WTC11 (cell line): ENCODE measurements at regions not wholly inside any gene's neighbourhood (a gene's known extent, or its start where the extent isn't known, plus 50 kb on each side); places are given as distances from the start of the nearest gene placed in this dataset.
"Not testable (repeated sequence)": the region's sequence is repeated elsewhere in the genome, so short reads cannot be mapped to it uniquely, and the experiment has no call there.

ENCODE experiments used
- ATAC-seq: fragments of 200-7000 bp; cut with Tn5 transposase; 2 replicates; pipeline ENCODE4 v1.10.0; 2021; ENCODE audit warnings: mild to moderate bottlenecking, moderate library complexity
- CTCF ChIA-PET: fragments of 300-600 bp; sonication (Branson Sonifier 250); formaldehyde crosslinking; loops from one replicate; lab custom pipeline; 2021; ENCODE audit warnings: antibody characterized with exemption; lab: Charles Lee
- POLR2A ChIA-PET: fragments of 350-600 bp; sonication (Branson Sonifier 250); formaldehyde crosslinking; loops from one replicate; lab custom pipeline; 2021; ENCODE audit warnings: antibody characterized with exemption; lab: Charles Lee
- DNase-seq: peaks from one replicate; pipeline ENCODE4 v3.0.0; 2021; ENCODE audit warnings: low spot score
- H3K27ac Mint-ChIP-seq: 2 replicates; pipeline ENCODE4 v1.8.0; 2021; ENCODE audit warnings: mixed read lengths
- H3K27me3 Mint-ChIP-seq: 2 replicates; pipeline ENCODE4 v1.8.0; 2021; ENCODE audit warnings: low read depth, mild to moderate bottlenecking, moderate library complexity, mixed read lengths
- H3K36me3 Mint-ChIP-seq: 2 replicates; pipeline ENCODE4 v1.8.0; 2021; ENCODE audit warnings: mixed read lengths
- H3K4me1 Mint-ChIP-seq: 2 replicates; pipeline ENCODE4 v1.8.0; 2022; ENCODE audit warnings: mixed read lengths
- H3K4me3 Mint-ChIP-seq: 2 replicates; pipeline ENCODE4 v1.8.0; 2021; ENCODE audit warnings: mild to moderate bottlenecking, moderate library complexity, mixed read lengths
- H3K9me3 Mint-ChIP-seq: 2 replicates; pipeline ENCODE4 v1.8.0; 2021; ENCODE audit warnings: mixed read lengths
- ATF6 ChIP-seq: sonication (generic); formaldehyde crosslinking; IDR thresholded peaks from 2 replicates; pipeline ENCODE4 v1.8.1; 2023; ENCODE audit warnings: mild to moderate bottlenecking, missing genetic modification reagents
- E2F1 ChIP-seq: sonication (generic); formaldehyde crosslinking; IDR thresholded peaks from 2 replicates; pipeline ENCODE4 v1.8.0; 2022; ENCODE audit warnings: mild to moderate bottlenecking, missing genetic modification reagents
- HMGA2 ChIP-seq: fragments of 250-450 bp; sonication (Bioruptor Pico); IDR thresholded peaks from 2 replicates; pipeline ENCODE4 v1.4.0; 2021; ENCODE audit warnings: mild to moderate bottlenecking, moderate library complexity
- IRF1 ChIP-seq: sonication (generic); formaldehyde crosslinking; IDR thresholded peaks from 2 replicates; pipeline ENCODE4 v1.8.0; 2023; ENCODE audit warnings: missing genetic modification reagents
- JAZF1 ChIP-seq: fragments of 250-450 bp; sonication (Bioruptor Pico); IDR thresholded peaks from 2 replicates; pipeline ENCODE4 v1.9.0; 2021; ENCODE audit warnings: moderate library complexity, mild to moderate bottlenecking, inconsistent platforms
- MAX ChIP-seq: sonication (generic); formaldehyde crosslinking; IDR thresholded peaks from 2 replicates; pipeline ENCODE4 v1.8.0; 2022; ENCODE audit warnings: mild to moderate bottlenecking, missing genetic modification reagents
- USF1 ChIP-seq: sonication (generic); formaldehyde crosslinking; IDR thresholded peaks from 2 replicates; pipeline ENCODE4 v1.8.0; 2022; ENCODE audit warnings: mild to moderate bottlenecking, missing genetic modification reagents
- ZNF232 ChIP-seq: sonication (generic); formaldehyde crosslinking; IDR thresholded peaks from 2 replicates; pipeline ENCODE4 v1.8.0; 2022; ENCODE audit warnings: mild to moderate bottlenecking, missing genetic modification reagents
- ZNF423 ChIP-seq: fragments of 250-450 bp; sonication (Bioruptor Pico); IDR thresholded peaks from 2 replicates; pipeline ENCODE4 v2.1.2; 2022; ENCODE audit warnings: mild to moderate bottlenecking, moderate library complexity
- ZNF425 ChIP-seq: fragments of 250-450 bp; sonication (Bioruptor Pico); conservative IDR thresholded peaks from 2 replicates; pipeline ENCODE4 v1.9.0; 2021; ENCODE audit warnings: mild to moderate bottlenecking
- ZSCAN18 ChIP-seq: fragments of 250-450 bp; sonication (Bioruptor Pico); IDR thresholded peaks from 2 replicates; pipeline ENCODE4 v2.1.2; 2022; ENCODE audit warnings: mild to moderate bottlenecking, moderate library complexity
- TF ChIP-seq, protein P1 (sequence below): sonication (generic); formaldehyde crosslinking; IDR thresholded peaks from 2 replicates; pipeline ENCODE4 v1.8.0; 2023; ENCODE audit warnings: mild to moderate bottlenecking, missing genetic modification reagents
- TF ChIP-seq, protein P2 (sequence below): fragments of 250-450 bp; sonication (Bioruptor Pico); IDR thresholded peaks from 2 replicates; pipeline ENCODE4 v1.9.0; 2021; ENCODE audit warnings: mild to moderate bottlenecking, borderline replicate concordance

GRCh38 chr17:45643591-45643990 lies 140.5 kb upstream of the CRHR1 start:
- no peak overlapping the region for H3K27ac Mint-ChIP-seq
- ChIA-PET CTCF (no interaction called here), POLR2A (no interaction called here)
- no peaks in the 10 kb centered on the region for H3K27me3 Mint-ChIP-seq
- H3K4me3 Mint-ChIP-seq: no peak overlapping the region
- peaks cover 16% of the 10 kb centered on the region for H3K36me3 Mint-ChIP-seq
- DNase-seq (no peak), ATAC-seq (no peak)
- TF ChIP-seq ZNF423: no peak
- no peak for TF ChIP-seq USF1 (CRISPR knock-in tag)
- TF ChIP-seq E2F1 (CRISPR knock-in tag): no peak
- no peak for TF ChIP-seq ZSCAN18
- no peak for TF ChIP-seq ZNF232 (CRISPR knock-in tag)
- no peak for TF ChIP-seq IRF1 (CRISPR knock-in tag)
- TF ChIP-seq ATF6: no peak
- no peak for TF ChIP-seq MAX (CRISPR knock-in tag)
- TF ChIP-seq ZNF425 (CRISPR knock-in tag): no peak
- TF ChIP-seq HMGA2 (CRISPR knock-in tag): no peak
- TF ChIP-seq, protein P1, sequence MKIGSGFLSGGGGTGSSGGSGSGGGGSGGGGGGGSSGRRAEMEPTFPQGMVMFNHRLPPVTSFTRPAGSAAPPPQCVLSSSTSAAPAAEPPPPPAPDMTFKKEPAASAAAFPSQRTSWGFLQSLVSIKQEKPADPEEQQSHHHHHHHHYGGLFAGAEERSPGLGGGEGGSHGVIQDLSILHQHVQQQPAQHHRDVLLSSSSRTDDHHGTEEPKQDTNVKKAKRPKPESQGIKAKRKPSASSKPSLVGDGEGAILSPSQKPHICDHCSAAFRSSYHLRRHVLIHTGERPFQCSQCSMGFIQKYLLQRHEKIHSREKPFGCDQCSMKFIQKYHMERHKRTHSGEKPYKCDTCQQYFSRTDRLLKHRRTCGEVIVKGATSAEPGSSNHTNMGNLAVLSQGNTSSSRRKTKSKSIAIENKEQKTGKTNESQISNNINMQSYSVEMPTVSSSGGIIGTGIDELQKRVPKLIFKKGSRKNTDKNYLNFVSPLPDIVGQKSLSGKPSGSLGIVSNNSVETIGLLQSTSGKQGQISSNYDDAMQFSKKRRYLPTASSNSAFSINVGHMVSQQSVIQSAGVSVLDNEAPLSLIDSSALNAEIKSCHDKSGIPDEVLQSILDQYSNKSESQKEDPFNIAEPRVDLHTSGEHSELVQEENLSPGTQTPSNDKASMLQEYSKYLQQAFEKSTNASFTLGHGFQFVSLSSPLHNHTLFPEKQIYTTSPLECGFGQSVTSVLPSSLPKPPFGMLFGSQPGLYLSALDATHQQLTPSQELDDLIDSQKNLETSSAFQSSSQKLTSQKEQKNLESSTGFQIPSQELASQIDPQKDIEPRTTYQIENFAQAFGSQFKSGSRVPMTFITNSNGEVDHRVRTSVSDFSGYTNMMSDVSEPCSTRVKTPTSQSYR: no peak
- no peak for TF ChIP-seq JAZF1
- TF ChIP-seq, protein P2, sequence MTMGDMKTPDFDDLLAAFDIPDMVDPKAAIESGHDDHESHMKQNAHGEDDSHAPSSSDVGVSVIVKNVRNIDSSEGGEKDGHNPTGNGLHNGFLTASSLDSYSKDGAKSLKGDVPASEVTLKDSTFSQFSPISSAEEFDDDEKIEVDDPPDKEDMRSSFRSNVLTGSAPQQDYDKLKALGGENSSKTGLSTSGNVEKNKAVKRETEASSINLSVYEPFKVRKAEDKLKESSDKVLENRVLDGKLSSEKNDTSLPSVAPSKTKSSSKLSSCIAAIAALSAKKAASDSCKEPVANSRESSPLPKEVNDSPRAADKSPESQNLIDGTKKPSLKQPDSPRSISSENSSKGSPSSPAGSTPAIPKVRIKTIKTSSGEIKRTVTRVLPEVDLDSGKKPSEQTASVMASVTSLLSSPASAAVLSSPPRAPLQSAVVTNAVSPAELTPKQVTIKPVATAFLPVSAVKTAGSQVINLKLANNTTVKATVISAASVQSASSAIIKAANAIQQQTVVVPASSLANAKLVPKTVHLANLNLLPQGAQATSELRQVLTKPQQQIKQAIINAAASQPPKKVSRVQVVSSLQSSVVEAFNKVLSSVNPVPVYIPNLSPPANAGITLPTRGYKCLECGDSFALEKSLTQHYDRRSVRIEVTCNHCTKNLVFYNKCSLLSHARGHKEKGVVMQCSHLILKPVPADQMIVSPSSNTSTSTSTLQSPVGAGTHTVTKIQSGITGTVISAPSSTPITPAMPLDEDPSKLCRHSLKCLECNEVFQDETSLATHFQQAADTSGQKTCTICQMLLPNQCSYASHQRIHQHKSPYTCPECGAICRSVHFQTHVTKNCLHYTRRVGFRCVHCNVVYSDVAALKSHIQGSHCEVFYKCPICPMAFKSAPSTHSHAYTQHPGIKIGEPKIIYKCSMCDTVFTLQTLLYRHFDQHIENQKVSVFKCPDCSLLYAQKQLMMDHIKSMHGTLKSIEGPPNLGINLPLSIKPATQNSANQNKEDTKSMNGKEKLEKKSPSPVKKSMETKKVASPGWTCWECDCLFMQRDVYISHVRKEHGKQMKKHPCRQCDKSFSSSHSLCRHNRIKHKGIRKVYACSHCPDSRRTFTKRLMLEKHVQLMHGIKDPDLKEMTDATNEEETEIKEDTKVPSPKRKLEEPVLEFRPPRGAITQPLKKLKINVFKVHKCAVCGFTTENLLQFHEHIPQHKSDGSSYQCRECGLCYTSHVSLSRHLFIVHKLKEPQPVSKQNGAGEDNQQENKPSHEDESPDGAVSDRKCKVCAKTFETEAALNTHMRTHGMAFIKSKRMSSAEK (CRISPR knock-in tag): no peak
- H3K9me3 Mint-ChIP-seq: no peaks in the 10 kb centered on the region
- peaks cover 4% of the 10 kb centered on the region for H3K4me1 Mint-ChIP-seq

GRCh38 chr17:45644637-45645036 lies 139.5 kb upstream of the CRHR1 start:
- POLR2A ChIA-PET, DNase-seq, H3K36me3 Mint-ChIP-seq, H3K27me3 Mint-ChIP-seq, CTCF ChIA-PET, H3K9me3 Mint-ChIP-seq, ATAC-seq, H3K27ac Mint-ChIP-seq, H3K4me3 Mint-ChIP-seq: not testable (repeated sequence)
- peaks cover 13% of the 10 kb centered on the region for H3K4me1 Mint-ChIP-seq
